ENCODE measurements at regions not wholly inside any gene's neighbourhood (a gene's known extent, or its start where the extent isn't known, plus 50 kb on each side); places are given as distances from the start of the nearest gene placed in this dataset.

- TF ChIP-seq CTCF (IDR thresholded peaks at IDR 0.05): no peak
- no peak overlapping the region for H3K9ac ChIP-seq
Measured at GRCh38 chr12:125786143-125786542, 720.9 kb downstream of the AACS start.

GRCh38 chr12:125794401-125794800 is 729.2 kb downstream of the AACS start:
- Histone ChIP-seq H3K9ac (no peak overlapping the region), H3K4me2 (no peak overlapping the region), H3K9me3 (ENCODE audit: low read depth) (no peaks in the 10 kb centered on the region), H3K79me2 (ENCODE audit: low read depth) (no peaks in the 10 kb centered on the region), H3K4me1 (no peaks in the 10 kb centered on the region), H3K27ac (no peak overlapping the region), H4K20me1 (ENCODE audit: low read depth) (no peaks in the 10 kb centered on the region), H2AFZ (replicated peaks) (no peak overlapping the region), H3F3A (ENCODE audit: low read depth) (no peaks in the 10 kb centered on the region), H3K4me3 (no peak overlapping the region), H3K27me3 (no peaks in the 10 kb centered on the region), H3K36me3 (peaks cover 4% of the 10 kb centered on the region)
- H3K9me3 Mint-ChIP-seq: peaks cover 11% of the 10 kb centered on the region
- no peaks in the 10 kb centered on the region for H3K4me1 Mint-ChIP-seq
- H3K4me3 Mint-ChIP-seq: no peak overlapping the region
- DNase-seq (ENCODE audit: low spot score): no peak
- no peaks in the 10 kb centered on the region for H3K36me3 Mint-ChIP-seq
- TF ChIP-seq CTCF (IDR thresholded peaks at IDR 0.05) (no peak), EZH2 (IDR thresholded peaks at IDR 0.05) (no peak), EZH2phosphoT487 (IDR thresholded peaks at IDR 0.05) (no peak)
- H3K27ac Mint-ChIP-seq: no peak overlapping the region
- H3K27me3 Mint-ChIP-seq (ENCODE audit: insufficient read depth, low read depth): no peaks in the 10 kb centered on the region

More at GRCh38 chr12:125786143-125786542, 720.9 kb downstream of the AACS start:
- H2AFZ ChIP-seq (replicated peaks): no peak overlapping the region
- no peaks in the 10 kb centered on the region for H3K79me2 ChIP-seq (ENCODE audit: low read depth)
- H3K4me3 ChIP-seq: no peak overlapping the region
- no peaks in the 10 kb centered on the region for H3K27me3 ChIP-seq
- H3K4me3 Mint-ChIP-seq: no peak overlapping the region
- H3K36me3 Mint-ChIP-seq: no peaks in the 10 kb centered on the region
- H4K20me1 ChIP-seq (ENCODE audit: low read depth): no peaks in the 10 kb centered on the region
- H3K9me3 Mint-ChIP-seq: peaks cover 16% of the 10 kb centered on the region
- H3K36me3 ChIP-seq: no peaks in the 10 kb centered on the region
- no peaks in the 10 kb centered on the region for H3K4me1 ChIP-seq
- H3K27me3 Mint-ChIP-seq (ENCODE audit: insufficient read depth, low read depth): no peaks in the 10 kb centered on the region
- H3F3A ChIP-seq (ENCODE audit: low read depth): no peaks in the 10 kb centered on the region
- no peaks in the 10 kb centered on the region for H3K4me1 Mint-ChIP-seq
- H3K27ac Mint-ChIP-seq: no peak overlapping the region
- no peak overlapping the region for H3K27ac ChIP-seq
- no peak for DNase-seq (ENCODE audit: low spot score)
- H3K4me2 ChIP-seq: no peak overlapping the region
- H3K9me3 ChIP-seq (ENCODE audit: low read depth): no peaks in the 10 kb centered on the region

- H3K9ac ChIP-seq: no peak overlapping the region
- no peaks in the 10 kb centered on the region for H3F3A ChIP-seq (ENCODE audit: low read depth)
- H3K27ac ChIP-seq: no peak overlapping the region
- H3K27me3 ChIP-seq: no peaks in the 10 kb centered on the region
- H3K79me2 ChIP-seq (ENCODE audit: low read depth): no peaks in the 10 kb centered on the region
- no peaks in the 10 kb centered on the region for H3K9me3 ChIP-seq (ENCODE audit: low read depth)
- no peak overlapping the region for H3K4me2 ChIP-seq
- H3K4me1 Mint-ChIP-seq: no peaks in the 10 kb centered on the region
- no peaks in the 10 kb centered on the region for H3K36me3 Mint-ChIP-seq
- H3K9me3 Mint-ChIP-seq: no peaks in the 10 kb centered on the region
- no peak overlapping the region for H3K4me3 Mint-ChIP-seq
- no peak overlapping the region for H3K27ac Mint-ChIP-seq
- H3K4me1 ChIP-seq: no peaks in the 10 kb centered on the region
- H3K27me3 Mint-ChIP-seq (ENCODE audit: insufficient read depth, low read depth): no peaks in the 10 kb centered on the region
- no peak overlapping the region for H3K4me3 ChIP-seq
- TF ChIP-seq EZH2phosphoT487 (IDR thresholded peaks at IDR 0.05) (no peak), CTCF (IDR thresholded peaks at IDR 0.05) (no peak), EZH2 (IDR thresholded peaks at IDR 0.05) (no peak)
- peaks cover 4% of the 10 kb centered on the region for H3K36me3 ChIP-seq
- H2AFZ ChIP-seq (replicated peaks): no peak overlapping the region
- H4K20me1 ChIP-seq (ENCODE audit: low read depth): no peaks in the 10 kb centered on the region
- no peak for DNase-seq (ENCODE audit: low spot score)
Measured at GRCh38 chr12:125797421-125798175, 732.4 kb downstream of the AACS start.
